K562 (cell line): ENCODE measurements at regions not wholly inside any gene's neighbourhood (a gene's known extent, or its start where the extent isn't known, plus 50 kb on each side); places are given as distances from the start of the nearest gene placed in this dataset.

Experiments
- ATAC-seq: fragments of 200-7000 bp; cut with Tn5 transposase; 3 replicates; pipeline ENCODE4 v1.9.1; 2020; ENCODE audit warnings: moderate library complexity
- BruUV-seq: library from RNA; stranded (reverse); fragments of 400-500 nt; replicated peaks from 2 replicates; lab custom pipeline; 2021; lab: Mats Ljungman, UMichigan
- CTCF ChIA-PET: fragments of 300-600 bp; formaldehyde crosslinking; extraction: SDS; loops from one replicate; lab custom pipeline; 2021; ENCODE audit warnings: low intra/inter-chr PET ratio; lab: Yijun Ruan, JAX
- POLR2A ChIA-PET: fragments of 300-600, 350-650 bp; sonication (Branson Sonifier 250); formaldehyde crosslinking; extraction: SDS; loops from one replicate; lab custom pipeline; 2021; ENCODE audit warnings: antibody characterized with exemption, inconsistent platforms; lab: Yijun Ruan, JAX
- DNase-seq, 4 experiments: peaks; one replicate each; pipeline versions ENCODE4 v3.0.0 to v3.0.0-alpha.2; 2011 to 2018; ENCODE audit warnings: low spot score in 3 of 4, mixed read lengths in 3 of 4; ENCODE audit errors: extremely low read depth in 1 of 4
- FAIRE-seq: peaks from 2 replicates; lab custom pipeline; 2011; peaks lifted over from hg19 to GRCh38; lab: Jason Lieb, UNC
- H2AFZ ChIP-seq: 2 replicates; pipeline ENCODE4 v1.6.0; 2011; ENCODE audit warnings: low read depth, low read length, control low read depth, inconsistent platforms
- H3K27ac ChIP-seq: fragments of 200-600 bp; 3 replicates; pipeline ENCODE4 v1.8.0; 2011; ENCODE audit warnings: low read depth, mild to moderate bottlenecking, control low read depth, inconsistent platforms, low read length, moderate library complexity, mixed read lengths; ENCODE audit errors: extremely low read depth
- H3K27me3 ChIP-seq, 2 experiments: fragments of 300-600 bp in 1 of 2; 2 replicates in 1 of 2; 3 replicates in 1 of 2; pipeline versions ENCODE4 v1.6.0 to v1.8.0; 2011; ENCODE audit warnings: inconsistent platforms in 2 of 2, low read length in 2 of 2, mild to moderate bottlenecking in 1 of 2, mixed read lengths in 1 of 2, moderate library complexity in 1 of 2; ENCODE audit not compliant: control insufficient read depth in 2 of 2, insufficient read depth in 2 of 2
- H3K36me3 ChIP-seq: fragments of 300-600 bp; 3 replicates; pipeline ENCODE4 v1.8.0; 2011; ENCODE audit warnings: mild to moderate bottlenecking, low read length, inconsistent platforms; ENCODE audit not compliant: control insufficient read depth, insufficient read depth
- H3K4me1 ChIP-seq, 2 experiments: fragments of 200-600 bp in 1 of 2; replicated peaks in 1 of 2; 2 replicates in 1 of 2; 3 replicates in 1 of 2; pipeline versions ENCODE4 v1.5.1 to v1.8.0; 2011; ENCODE audit warnings: inconsistent platforms in 2 of 2, low read length in 2 of 2, mild to moderate bottlenecking in 1 of 2, mixed read lengths in 1 of 2, moderate library complexity in 1 of 2; ENCODE audit not compliant: control insufficient read depth in 2 of 2, insufficient read depth in 2 of 2
- H3K4me2 ChIP-seq: 2 replicates; pipeline ENCODE4 v1.6.1; 2011; ENCODE audit warnings: low read length, control low read depth, inconsistent platforms, mixed read lengths; ENCODE audit not compliant: insufficient read depth
- H3K4me3 ChIP-seq: fragments of 200-600 bp; sonication (generic), shearing (Covaris generic); 2 replicates; pipeline ENCODE4 v1.5.1; 2016; ENCODE audit warnings: control low read depth, inconsistent platforms
- H3K79me2 ChIP-seq: fragments of 200-600 bp; 3 replicates; pipeline ENCODE4 v1.8.0; 2011; ENCODE audit warnings: low read length, inconsistent platforms; ENCODE audit not compliant: control insufficient read depth, insufficient read depth
- H3K9ac ChIP-seq, 2 experiments: 2 replicates each; pipeline versions ENCODE4 v1.6.0 to v1.6.1; 2011; ENCODE audit warnings: low read depth in 2 of 2, low read length in 2 of 2, control low read depth in 1 of 2, inconsistent platforms in 1 of 2, mild to moderate bottlenecking in 1 of 2, mixed read lengths in 1 of 2; ENCODE audit not compliant: insufficient read depth in 1 of 2
- H3K9me1 ChIP-seq: one replicate; pipeline ENCODE4 v1.6.0; 2011; ENCODE audit warnings: inconsistent platforms, mild to moderate bottlenecking, low read length, moderate library complexity; ENCODE audit not compliant: control insufficient read depth, insufficient read depth
- H3K9me3 ChIP-seq: replicated peaks from 2 replicates; pipeline ENCODE4 v1.5.1; 2011; ENCODE audit warnings: low read depth, low read length, inconsistent platforms; ENCODE audit not compliant: control insufficient read depth, insufficient read depth
- H4K20me1 ChIP-seq: replicated peaks from 2 replicates; pipeline ENCODE4 v1.6.1; 2011; ENCODE audit warnings: low read length, inconsistent platforms, mixed read lengths; ENCODE audit not compliant: control insufficient read depth, insufficient read depth
- ARID2 ChIP-seq: fragments of 450-650 bp; IDR thresholded peaks from 2 replicates; pipeline ENCODE4 v1.6.1; 2017; ENCODE audit warnings: antibody characterized with exemption, mild to moderate bottlenecking
- CEBPB ChIP-seq: fragments of 450-650 bp; IDR thresholded peaks from 2 replicates; pipeline ENCODE4 v1.6.1; 2016; ENCODE audit warnings: missing genetic modification characterization, missing compliant biosample characterization
- CEBPG ChIP-seq, 3 experiments: fragments of 200-800 bp in 1 of 3; sonication (Bioruptor generic) in 1 of 3; sonication (generic) in 1 of 3; formaldehyde crosslinking in 1 of 3; IDR thresholded peaks in 2 of 3; conservative IDR thresholded peaks in 1 of 3; 2 replicates each; pipeline versions ENCODE4 v1.6.1 to v1.8.0; 2016 to 2022; ENCODE audit warnings: missing compliant biosample characterization in 2 of 3, missing genetic modification characterization in 2 of 3, mild to moderate bottlenecking in 1 of 3, missing genetic modification reagents in 1 of 3
- E2F3 ChIP-seq: fragments of 250-450 bp; sonication (Bioruptor Pico); IDR thresholded peaks from 2 replicates; pipeline ENCODE4 v1.4.0; 2020; ENCODE audit warnings: mild to moderate bottlenecking
- EGR1 ChIP-seq: fragments of 450-650 bp; conservative IDR thresholded peaks from 2 replicates; pipeline ENCODE4 v1.6.1; 2017; ENCODE audit warnings: mild to moderate bottlenecking
- MAFG ChIP-seq: fragments of 450-650 bp; conservative IDR thresholded peaks from 2 replicates; pipeline ENCODE4 v1.6.1; 2016; ENCODE audit warnings: missing genetic modification characterization, missing compliant biosample characterization
- RBBP5 ChIP-seq: fragments of 200-600 bp; sonication (generic); IDR thresholded peaks from 2 replicates; pipeline ENCODE4 v1.6.1; 2012; ENCODE audit warnings: borderline replicate concordance, mild to moderate bottlenecking, low read length, control low read depth, inconsistent platforms; ENCODE audit not compliant: insufficient read depth, poor library complexity, severe bottlenecking
- SMARCE1 ChIP-seq: fragments of 450-650 bp; IDR thresholded peaks from 2 replicates; pipeline ENCODE4 v1.7.1; 2016; ENCODE audit warnings: mild to moderate bottlenecking
- SRSF9 ChIP-seq: fragments of 200-400 bp; formaldehyde crosslinking; IDR thresholded peaks from 2 replicates; pipeline ENCODE4 v1.6.1; 2017; ENCODE audit warnings: low read depth, low read length, borderline replicate concordance
- ZNF444 ChIP-seq: fragments of 250-450 bp; sonication (Bioruptor Pico); IDR thresholded peaks from 2 replicates; pipeline ENCODE4 v1.4.0; 2020; ENCODE audit warnings: mild to moderate bottlenecking, moderate library complexity
- WGBS: fragments of 100-300 bp; shearing (Covaris generic); methylation state at CpG from one replicate; pipeline ENCODE4 v1.1.6; 2016; ENCODE audit warnings: low coverage, mixed read lengths; ENCODE audit not compliant: insufficient coverage; ENCODE audit errors: missing lambda C conversion rate; 5-methylcytosine and 5-hydroxymethylcytosine counted together
- in situ Hi-C: fragments of 300-500 bp; cut with MboI; formaldehyde crosslinking; loops from 4 replicates; pipeline ENCODE4 v1.15.0; 2018; ENCODE audit warnings: inconsistent platforms, mixed read lengths
- intact Hi-C: fragments of 100-400 bp; cut with micrococcal nuclease; formaldehyde crosslinking; loops from 2 replicates; pipeline ENCODE4 v1.14.2; 2022
- TF ChIP-seq, protein P1 (sequence below): sonication (generic); formaldehyde crosslinking; IDR thresholded peaks from 2 replicates; pipeline ENCODE4 v1.8.1; 2022; ENCODE audit warnings: missing genetic modification reagents
- TF ChIP-seq, protein P2 (sequence below): fragments of 450-650 bp; conservative IDR thresholded peaks from 2 replicates; pipeline ENCODE4 v1.6.1; 2016; ENCODE audit warnings: missing genetic modification characterization, low read depth, mild to moderate bottlenecking, control low read depth, missing compliant biosample characterization
- TF ChIP-seq, protein P3 (sequence below), 2 experiments: fragments of 450-650 bp in 1 of 2; sonication (generic) in 1 of 2; formaldehyde crosslinking in 1 of 2; IDR thresholded peaks in 1 of 2; conservative IDR thresholded peaks in 1 of 2; 2 replicates each; pipeline versions ENCODE4 v1.6.1 to v1.8.1; 2016 to 2023; ENCODE audit warnings: mild to moderate bottlenecking in 2 of 2, moderate library complexity in 2 of 2, inconsistent platforms in 1 of 2, missing genetic modification reagents in 1 of 2

DNA sequence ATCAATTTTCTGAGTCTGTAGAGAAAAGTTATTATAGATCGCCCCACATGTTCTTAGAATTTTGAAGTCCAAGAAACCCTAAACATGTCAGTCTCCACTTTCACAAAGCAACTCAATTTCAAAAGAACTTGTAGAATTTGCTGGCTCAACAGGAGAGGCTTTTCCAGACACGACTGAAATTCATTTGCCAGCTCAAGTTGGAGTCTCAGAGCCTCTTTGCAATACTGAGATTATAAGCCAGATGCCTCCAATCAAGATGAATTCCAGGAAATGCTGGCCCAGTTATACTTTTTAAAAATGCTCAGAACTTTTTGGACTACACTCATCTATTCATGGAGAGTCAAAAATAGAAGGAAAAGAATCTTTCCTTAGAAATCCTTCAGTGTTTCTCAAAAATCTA lies 56.9 kb upstream of the NLGN1 start:
- FAIRE-seq, result no peak
- TF ChIP-seq ZNF444 (no peak), E2F3 (CRISPR knock-in tag) (no peak), SMARCE1 (no peak), SRSF9 (no peak), EGR1 (no peak)
- TF ChIP-seq, protein P1, sequence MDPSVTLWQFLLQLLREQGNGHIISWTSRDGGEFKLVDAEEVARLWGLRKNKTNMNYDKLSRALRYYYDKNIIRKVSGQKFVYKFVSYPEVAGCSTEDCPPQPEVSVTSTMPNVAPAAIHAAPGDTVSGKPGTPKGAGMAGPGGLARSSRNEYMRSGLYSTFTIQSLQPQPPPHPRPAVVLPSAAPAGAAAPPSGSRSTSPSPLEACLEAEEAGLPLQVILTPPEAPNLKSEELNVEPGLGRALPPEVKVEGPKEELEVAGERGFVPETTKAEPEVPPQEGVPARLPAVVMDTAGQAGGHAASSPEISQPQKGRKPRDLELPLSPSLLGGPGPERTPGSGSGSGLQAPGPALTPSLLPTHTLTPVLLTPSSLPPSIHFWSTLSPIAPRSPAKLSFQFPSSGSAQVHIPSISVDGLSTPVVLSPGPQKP, result no peak
- TF ChIP-seq, all 486 proteins: peak for 0
- no peaks in the 10 kb centered on the region for H4K20me1 ChIP-seq
- H3K4me2 ChIP-seq, result no peak overlapping the region
- ChIA-PET CTCF (no interaction called here), POLR2A (no interaction called here)
- no peaks in the 10 kb centered on the region for H3K4me1 ChIP-seq
- 0% methylated on average over 2 of the region's 2 CpGs for WGBS
- no peaks in the 10 kb centered on the region for H3K9me1 ChIP-seq
- no peak overlapping the region for H3K4me3 ChIP-seq
- no peak overlapping the region for H2AFZ ChIP-seq
- in situ Hi-C loops, result loop anchor here (25.0 kb wide), 1 partner anchor 1947 kb away; no protein-coding TSS in a partner anchor
- ATAC-seq (no peak), DNase-seq (no peak)
- no peak overlapping the region for H3K9ac ChIP-seq
- H3K27me3 ChIP-seq, result no peaks in the 10 kb centered on the region
- no peaks in the 10 kb centered on the region for H3K79me2 ChIP-seq
- BruUV-seq, result no TSS peak
- no peaks in the 10 kb centered on the region; the same call in 1 of the 2 replicates for H3K9me3 ChIP-seq
- intact Hi-C loops, result no loop called here
- no peaks in the 10 kb centered on the region for H3K36me3 ChIP-seq
- H3K27ac ChIP-seq, result no peak overlapping the region

DNA sequence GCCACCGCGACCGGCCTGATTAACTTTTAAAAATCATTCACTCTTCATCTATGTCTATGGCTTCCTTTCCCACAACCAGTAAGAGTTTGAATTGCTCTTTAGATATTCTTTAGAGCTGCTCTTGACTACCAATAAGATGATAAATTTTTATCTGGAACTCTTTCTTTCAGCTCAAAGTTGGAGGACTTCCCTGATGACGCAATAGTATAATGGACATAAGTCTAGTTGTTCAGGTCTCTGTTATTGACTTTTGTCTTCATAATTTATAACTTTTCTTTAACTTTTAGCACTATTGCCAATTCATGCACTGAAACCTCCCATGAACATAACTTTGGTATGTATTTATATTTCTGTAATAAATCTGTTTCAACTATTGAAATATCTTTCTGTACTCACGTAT lies 61.3 kb upstream of the NLGN1 start:
- Histone ChIP-seq H3K27ac (no peak overlapping the region), H3K9me1 (no peaks in the 10 kb centered on the region), H3K79me2 (no peaks in the 10 kb centered on the region), H3K27me3 (no peaks in the 10 kb centered on the region), H4K20me1 (no peaks in the 10 kb centered on the region), H3K4me1 (no peaks in the 10 kb centered on the region), H2AFZ (no peak overlapping the region), H3K9ac (no peak overlapping the region), H3K36me3 (no peaks in the 10 kb centered on the region), H3K4me3 (no peak overlapping the region), H3K9me3 (no peaks in the 10 kb centered on the region; the same call in 1 of the 2 replicates), H3K4me2 (no peak overlapping the region)
- WGBS, result 4% methylated on average over 5 of the region's 5 CpGs
- CTCF ChIA-PET, result no interaction called here
- DNase-seq (no peak), FAIRE-seq (no peak), ATAC-seq (no peak)
- POLR2A ChIA-PET, result no interaction called here
- intact Hi-C loops (no loop called here), in situ Hi-C loops (loop anchor here (25.0 kb wide), 1 partner anchor 1951 kb away; no protein-coding TSS in a partner anchor)
- BruUV-seq, result no TSS peak
- TF ChIP-seq, protein P2, sequence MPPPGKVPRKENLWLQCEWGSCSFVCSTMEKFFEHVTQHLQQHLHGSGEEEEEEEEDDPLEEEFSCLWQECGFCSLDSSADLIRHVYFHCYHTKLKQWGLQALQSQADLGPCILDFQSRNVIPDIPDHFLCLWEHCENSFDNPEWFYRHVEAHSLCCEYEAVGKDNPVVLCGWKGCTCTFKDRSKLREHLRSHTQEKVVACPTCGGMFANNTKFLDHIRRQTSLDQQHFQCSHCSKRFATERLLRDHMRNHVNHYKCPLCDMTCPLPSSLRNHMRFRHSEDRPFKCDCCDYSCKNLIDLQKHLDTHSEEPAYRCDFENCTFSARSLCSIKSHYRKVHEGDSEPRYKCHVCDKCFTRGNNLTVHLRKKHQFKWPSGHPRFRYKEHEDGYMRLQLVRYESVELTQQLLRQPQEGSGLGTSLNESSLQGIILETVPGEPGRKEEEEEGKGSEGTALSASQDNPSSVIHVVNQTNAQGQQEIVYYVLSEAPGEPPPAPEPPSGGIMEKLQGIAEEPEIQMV (tag), result no peak
- TF ChIP-seq CEBPB (tag) (peak; percentile 73), ARID2 (no peak), CEBPG (CRISPR knock-in tag; IDR thresholded peaks at IDR 0.05) (no peak), CEBPG (tag; conservative IDR thresholded peaks at IDR 0.05 in 1 of 2, IDR thresholded peaks at IDR 0.05 in 1 of 2) (peak; percentile 37 to 92; a peak in 2 of 4 replicates), RBBP5 (no peak), SMARCE1 (no peak), MAFG (no peak)
- TF ChIP-seq, protein P3, sequence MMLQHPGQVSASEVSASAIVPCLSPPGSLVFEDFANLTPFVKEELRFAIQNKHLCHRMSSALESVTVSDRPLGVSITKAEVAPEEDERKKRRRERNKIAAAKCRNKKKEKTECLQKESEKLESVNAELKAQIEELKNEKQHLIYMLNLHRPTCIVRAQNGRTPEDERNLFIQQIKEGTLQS (IDR thresholded peaks at IDR 0.05), result peak; percentile 70
- TF ChIP-seq, protein P3 (CRISPR knock-in tag; conservative IDR thresholded peaks at IDR 0.05), result no peak
